NCI-H2029 treated with DMSO at 0.1 percent for 48 hours (cell line): ENCODE measurements at regions not wholly inside any gene's neighbourhood (a gene's known extent, or its start where the extent isn't known, plus 50 kb on each side); places are given as distances from the start of the nearest gene placed in this dataset.
"Not testable (repeated sequence)": the region's sequence is repeated elsewhere in the genome, so short reads cannot be mapped to it uniquely, and the experiment has no call there.

Source experiments
- DNase-seq: peaks from one replicate; lab custom pipeline; 2025; lab: John Stamatoyannopoulos, UW

DNA sequence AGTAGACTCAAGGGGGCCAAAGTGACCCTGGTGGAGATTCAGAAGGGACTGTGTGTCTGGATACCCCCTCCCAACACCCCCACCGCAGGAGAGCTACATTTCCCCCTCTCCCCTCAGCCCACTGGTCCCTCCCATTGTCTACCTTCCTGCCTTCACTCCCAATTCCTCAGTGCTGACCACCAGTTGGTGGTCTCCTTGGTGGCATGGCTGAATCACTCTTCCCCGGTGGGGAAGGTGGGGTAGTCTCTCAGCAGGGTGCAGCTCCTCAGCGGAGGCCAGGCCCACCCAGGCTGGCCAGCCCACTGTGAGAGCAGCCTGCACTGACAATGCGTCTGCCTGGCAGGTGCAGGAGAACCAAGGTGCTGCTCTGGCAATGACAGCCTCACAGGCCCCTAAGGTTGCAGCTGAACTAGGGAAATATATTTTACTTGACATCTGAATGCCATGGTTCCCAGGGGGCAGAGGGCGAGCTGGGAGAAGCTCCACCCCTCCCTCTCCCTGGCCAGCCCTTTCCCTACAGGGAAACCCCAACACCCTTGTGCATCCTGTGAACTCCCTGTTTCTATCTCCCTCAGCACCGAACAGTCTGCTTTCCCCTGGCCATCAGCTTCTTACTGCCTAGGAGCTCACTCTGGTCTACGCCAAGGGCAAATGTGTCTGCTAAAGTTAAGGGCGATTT is 62.6 kb upstream of the PAX8 start:
- DNase-seq, result no peak

DNA sequence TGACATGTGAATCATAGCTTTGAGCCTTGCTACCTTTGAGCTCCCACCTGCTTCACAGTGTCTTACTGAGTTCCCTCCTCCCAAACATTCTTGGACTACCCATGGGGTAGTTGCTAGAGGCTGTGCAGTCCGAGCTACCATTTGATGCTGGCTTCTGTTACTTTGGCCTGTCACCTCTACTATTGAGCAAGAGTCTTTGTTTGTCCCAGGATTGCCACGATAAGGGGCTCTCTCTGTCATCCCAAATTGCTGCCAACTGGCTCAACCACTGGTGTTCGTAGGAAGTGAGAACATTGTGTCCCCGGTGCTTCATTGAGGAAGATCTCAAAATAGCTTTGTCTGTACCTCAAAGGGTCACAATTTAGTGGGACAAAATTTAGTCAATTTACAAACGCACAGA is 59.1 kb upstream of the PAX8 start:
- DNase-seq, result no peak

DNA sequence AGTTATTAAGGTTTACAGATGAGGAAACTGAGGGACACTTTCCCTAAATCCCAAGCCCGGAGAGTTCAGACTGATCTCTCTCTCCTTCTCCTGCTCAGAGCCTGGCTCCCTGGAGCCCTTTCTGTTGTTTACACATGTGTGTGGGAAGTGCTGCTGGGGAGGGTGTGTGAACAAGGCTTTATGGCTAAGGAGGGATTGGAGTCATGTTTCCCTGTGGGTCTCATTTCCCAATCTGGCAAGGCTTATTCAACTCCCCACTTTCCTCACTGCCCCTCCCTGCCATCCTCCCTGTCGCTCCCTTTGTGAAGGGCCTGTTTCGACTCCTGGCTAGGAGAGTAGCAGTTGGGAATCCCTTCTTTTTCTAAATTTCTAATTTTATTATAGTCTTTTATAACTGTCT is 57.3 kb upstream of the PAX8 start:
- peak; percentile 35 for DNase-seq

DNA sequence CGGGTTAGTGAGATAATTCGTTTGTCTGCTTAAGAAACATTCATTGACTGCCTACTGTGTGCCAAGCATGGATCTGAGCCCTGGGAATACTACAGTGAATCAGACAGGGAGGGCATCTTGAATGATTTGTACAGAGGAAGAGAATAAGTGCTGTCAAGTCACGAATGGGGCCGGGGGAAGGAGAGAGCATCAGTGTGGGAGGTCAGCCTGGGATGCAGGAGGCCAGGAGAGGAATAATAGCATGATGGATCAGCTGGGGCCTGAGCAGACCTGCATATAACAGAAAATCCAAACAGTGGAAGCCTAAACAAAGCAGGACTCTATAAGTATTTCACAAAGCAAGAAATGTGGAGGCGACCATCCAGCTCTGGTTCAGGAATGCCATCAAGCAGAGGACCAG is 55.4 kb upstream of the PAX8 start:
- DNase-seq, result no peak

DNA sequence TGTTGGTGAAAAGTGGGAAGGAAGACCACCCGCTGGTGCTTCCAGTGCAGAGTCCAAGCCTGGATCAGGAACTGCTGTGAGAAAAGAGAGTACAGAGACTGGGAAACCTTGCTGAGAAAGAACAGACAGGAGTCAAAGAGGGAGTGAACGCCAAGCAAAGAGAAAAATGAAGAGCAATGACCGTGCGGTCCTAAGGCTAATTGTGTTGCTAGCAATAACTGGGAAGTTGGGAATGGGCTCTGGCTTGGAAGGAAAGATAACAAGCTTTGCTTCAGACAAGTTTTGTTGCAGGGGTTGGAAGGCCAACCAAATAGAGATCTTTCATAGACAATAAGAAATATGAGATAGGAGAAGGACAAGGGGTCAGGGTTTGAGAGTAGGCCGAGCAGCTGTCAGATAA is 55.0 kb upstream of the PAX8 start:
- not testable (repeated sequence) for DNase-seq

DNA sequence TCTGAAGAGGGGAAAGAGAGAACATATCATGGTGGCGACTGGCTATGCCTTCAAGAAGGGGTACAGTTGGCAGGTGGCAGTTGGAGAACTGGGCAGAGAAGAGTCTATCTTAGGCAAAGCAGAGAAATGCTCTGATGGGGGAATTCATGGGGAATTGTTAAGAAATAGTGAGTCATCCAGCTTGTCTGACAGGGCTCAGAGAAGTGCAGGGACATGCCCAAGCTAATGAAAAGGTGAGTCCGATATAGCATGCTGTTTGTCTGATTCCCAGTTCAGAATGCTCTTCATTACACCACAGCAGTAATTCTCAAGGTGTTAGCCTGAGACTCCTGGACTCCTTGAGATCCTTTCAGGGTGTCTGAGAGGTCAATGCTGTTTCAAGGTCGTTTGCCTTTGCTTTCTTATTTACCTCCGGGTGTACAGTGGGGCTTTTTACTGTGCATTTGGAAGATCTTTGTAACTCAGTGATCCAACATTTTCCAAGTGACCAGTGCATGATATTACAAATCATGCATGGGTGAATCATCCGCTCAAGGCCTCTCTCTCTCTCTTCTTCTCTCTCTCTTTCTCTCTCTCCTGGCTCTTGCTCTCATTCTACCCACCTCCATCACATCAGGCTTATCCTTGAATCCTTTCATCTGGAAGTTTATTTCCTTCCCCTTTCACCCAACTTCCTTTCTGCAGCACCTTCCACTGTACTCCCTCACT is 51.5 kb upstream of the PAX8 start:
- not testable (repeated sequence) for DNase-seq

- not testable (repeated sequence) for DNase-seq
Observed at GRCh38 chr2:113328973-113329372, 50.3 kb upstream of the PAX8 start.

- DNase-seq, result not testable (repeated sequence)
Observed at GRCh38 chr2:113328572-113328971, 49.9 kb upstream of the PAX8 start.
